Tibial nerve (tissue), 4 donors: ENCODE measurements at regions not wholly inside any gene's neighbourhood (a gene's known extent, or its start where the extent isn't known, plus 50 kb on each side); places are given as distances from the start of the nearest gene placed in this dataset.

Source experiments
- DNase-seq, 2 donors: peaks; one replicate each; pipeline ENCODE4 v3.0.0-alpha.2; 2019; ENCODE audit warnings: low spot score in 2 of 2
- H3K27ac ChIP-seq, 4 donors: fragments of 200-600 bp; sonication (generic) in 3 of 4; one replicate each; pipeline ENCODE4 v1.5.1; 2017 to 2019; ENCODE audit warnings: mild to moderate bottlenecking in 1 of 4
- H3K27me3 ChIP-seq, 2 donors: fragments of 200-600 bp; sonication (generic) in 1 of 2; one replicate each; pipeline versions ENCODE4 v1.5.1 to v1.6.0; 2017 to 2019
- H3K36me3 ChIP-seq, 3 donors: fragments of 200-600 bp; sonication (generic); one replicate each; pipeline ENCODE4 v1.5.1; 2018 to 2019
- H3K4me1 ChIP-seq, 4 donors: fragments of 200-600 bp; sonication (generic) in 3 of 4; one replicate each; pipeline ENCODE4 v1.5.1; 2017 to 2019
- H3K4me3 ChIP-seq, 4 donors: fragments of 200-600 bp; sonication (generic) in 3 of 4; one replicate each; pipeline ENCODE4 v1.5.1; 2017 to 2019; ENCODE audit warnings: mild to moderate bottlenecking in 1 of 4, moderate library complexity in 1 of 4
- H3K9me3 ChIP-seq, 4 donors: fragments of 200-600 bp; sonication (generic) in 3 of 4; one replicate each; pipeline ENCODE4 v1.5.1; 2017 to 2019
- EP300 ChIP-seq, 2 donors: sonication (generic); formaldehyde crosslinking; IDR thresholded peaks; one replicate each; pipeline ENCODE4 v1.6.1; 2017; ENCODE audit warnings: antibody characterized with exemption in 2 of 2, mild to moderate bottlenecking in 1 of 2
- POLR2A ChIP-seq, 2 donors: fragments of 450-650 bp; IDR thresholded peaks; one replicate each; pipeline ENCODE4 v1.6.1; 2017; ENCODE audit warnings: antibody characterized with exemption in 2 of 2, mild to moderate bottlenecking in 2 of 2, moderate library complexity in 2 of 2
- WGBS, 2 donors: methylation state at CpG; one replicate each; pipeline ENCODE4 v1.1.5; 2018; 5-methylcytosine and 5-hydroxymethylcytosine counted together
- TF ChIP-seq, protein P1 (sequence below), 5 experiments: fragments of 200-600 bp in 3 of 5; fragments of 450-650 bp in 2 of 5; sonication (generic) in 3 of 5; IDR thresholded peaks; one replicate each; pipeline ENCODE4 v1.5.1; 2016 to 2019; ENCODE audit warnings: antibody characterized with exemption in 5 of 5, mild to moderate bottlenecking in 3 of 5, moderate library complexity in 2 of 5

DNA sequence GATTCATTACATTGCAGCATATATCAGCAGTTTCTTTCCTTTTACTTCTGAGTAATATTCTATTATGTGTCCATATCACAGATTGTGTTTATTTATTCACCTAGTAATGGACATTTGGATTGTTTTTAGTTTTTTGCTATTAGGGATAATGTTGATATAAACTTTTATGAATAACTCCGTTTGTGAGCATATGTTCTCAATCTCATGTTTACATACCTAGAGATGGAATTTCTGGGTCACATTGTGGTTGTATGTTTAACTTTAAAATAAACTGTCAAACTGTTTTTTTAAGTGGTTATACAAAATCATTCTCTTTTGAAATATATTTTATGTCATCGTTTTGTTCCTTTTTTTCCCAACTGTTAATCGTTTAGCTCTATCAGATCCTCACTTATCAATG is 311.6 kb downstream of the MMUT start:
- Histone ChIP-seq H3K9me3 (no peaks in the 10 kb centered on the region), H3K4me3 (no peak overlapping the region), H3K4me1 (no peaks in the 10 kb centered on the region), H3K27ac (no peak overlapping the region), H3K27me3 (no peaks in the 10 kb centered on the region), H3K36me3 (no peaks in the 10 kb centered on the region)
- TF ChIP-seq, protein P1, sequence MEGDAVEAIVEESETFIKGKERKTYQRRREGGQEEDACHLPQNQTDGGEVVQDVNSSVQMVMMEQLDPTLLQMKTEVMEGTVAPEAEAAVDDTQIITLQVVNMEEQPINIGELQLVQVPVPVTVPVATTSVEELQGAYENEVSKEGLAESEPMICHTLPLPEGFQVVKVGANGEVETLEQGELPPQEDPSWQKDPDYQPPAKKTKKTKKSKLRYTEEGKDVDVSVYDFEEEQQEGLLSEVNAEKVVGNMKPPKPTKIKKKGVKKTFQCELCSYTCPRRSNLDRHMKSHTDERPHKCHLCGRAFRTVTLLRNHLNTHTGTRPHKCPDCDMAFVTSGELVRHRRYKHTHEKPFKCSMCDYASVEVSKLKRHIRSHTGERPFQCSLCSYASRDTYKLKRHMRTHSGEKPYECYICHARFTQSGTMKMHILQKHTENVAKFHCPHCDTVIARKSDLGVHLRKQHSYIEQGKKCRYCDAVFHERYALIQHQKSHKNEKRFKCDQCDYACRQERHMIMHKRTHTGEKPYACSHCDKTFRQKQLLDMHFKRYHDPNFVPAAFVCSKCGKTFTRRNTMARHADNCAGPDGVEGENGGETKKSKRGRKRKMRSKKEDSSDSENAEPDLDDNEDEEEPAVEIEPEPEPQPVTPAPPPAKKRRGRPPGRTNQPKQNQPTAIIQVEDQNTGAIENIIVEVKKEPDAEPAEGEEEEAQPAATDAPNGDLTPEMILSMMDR (IDR thresholded peaks at IDR 0.05), result no peak
- TF ChIP-seq POLR2A (IDR thresholded peaks at IDR 0.05) (no peak), EP300 (IDR thresholded peaks at IDR 0.05) (no peak)
- WGBS, 2 donors, result 50 to 65% methylated on average over 3 of the region's 3 CpGs
- DNase-seq, result no peak

DNA sequence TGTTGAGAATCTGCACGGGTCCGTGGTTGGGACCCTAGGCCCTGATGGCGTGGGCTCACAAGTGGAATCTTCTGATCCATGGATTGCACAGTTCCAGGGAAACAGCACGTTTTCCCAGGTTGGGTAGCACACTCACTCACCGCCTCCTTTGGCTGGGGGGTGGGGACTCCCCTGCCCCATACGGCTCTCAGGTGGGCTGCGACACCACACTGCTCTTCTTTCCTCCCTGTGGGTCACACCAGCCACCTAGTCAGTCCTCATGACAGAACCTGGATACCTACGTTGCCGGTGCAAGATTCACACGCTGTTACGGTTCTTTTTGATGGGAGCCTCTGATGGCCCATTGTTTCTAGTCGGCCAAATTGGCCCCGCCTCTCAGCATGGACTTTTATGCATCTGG is 312.0 kb downstream of the MMUT start:
- DNase-seq, result no peak
- H3K36me3 ChIP-seq, result no peaks in the 10 kb centered on the region
- 88 to 89% methylated on average over 12 to 13 of the region's 13 CpGs for WGBS, 2 donors

DNA sequence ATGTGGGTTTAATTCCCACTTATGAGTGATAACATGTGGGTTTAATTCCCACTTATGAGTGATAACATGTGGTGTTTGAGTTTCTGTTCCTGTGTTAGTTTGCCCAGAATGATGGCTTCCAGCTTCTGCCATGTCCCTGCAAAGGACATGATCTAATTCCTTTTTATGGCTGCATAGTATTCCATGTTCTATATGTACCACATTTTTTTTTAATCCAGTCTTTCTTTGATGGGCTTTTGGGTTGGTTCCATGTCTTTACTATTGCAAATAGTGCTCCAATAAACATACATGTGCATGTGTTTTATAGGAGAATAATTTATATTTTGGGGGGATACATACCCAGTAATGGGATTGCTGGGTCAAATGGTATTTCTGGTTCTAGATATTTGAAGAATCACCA is 317.8 kb downstream of the MMUT start:
- DNase-seq, result no peak

More for the DNA sequence above, 312.0 kb downstream of the MMUT start:
- no peaks in the 10 kb centered on the region for H3K27me3 ChIP-seq
- H3K27ac ChIP-seq, result no peak overlapping the region
- H3K9me3 ChIP-seq, result peaks cover 0 to 3% (median 0%) of the 10 kb centered on the region in 4 donors
- TF ChIP-seq POLR2A (IDR thresholded peaks at IDR 0.05) (no peak), EP300 (IDR thresholded peaks at IDR 0.05) (no peak)
- TF ChIP-seq, protein P1 (IDR thresholded peaks at IDR 0.05), result no peak
- H3K4me3 ChIP-seq, result no peak overlapping the region
- H3K4me1 ChIP-seq, result no peaks in the 10 kb centered on the region

DNA sequence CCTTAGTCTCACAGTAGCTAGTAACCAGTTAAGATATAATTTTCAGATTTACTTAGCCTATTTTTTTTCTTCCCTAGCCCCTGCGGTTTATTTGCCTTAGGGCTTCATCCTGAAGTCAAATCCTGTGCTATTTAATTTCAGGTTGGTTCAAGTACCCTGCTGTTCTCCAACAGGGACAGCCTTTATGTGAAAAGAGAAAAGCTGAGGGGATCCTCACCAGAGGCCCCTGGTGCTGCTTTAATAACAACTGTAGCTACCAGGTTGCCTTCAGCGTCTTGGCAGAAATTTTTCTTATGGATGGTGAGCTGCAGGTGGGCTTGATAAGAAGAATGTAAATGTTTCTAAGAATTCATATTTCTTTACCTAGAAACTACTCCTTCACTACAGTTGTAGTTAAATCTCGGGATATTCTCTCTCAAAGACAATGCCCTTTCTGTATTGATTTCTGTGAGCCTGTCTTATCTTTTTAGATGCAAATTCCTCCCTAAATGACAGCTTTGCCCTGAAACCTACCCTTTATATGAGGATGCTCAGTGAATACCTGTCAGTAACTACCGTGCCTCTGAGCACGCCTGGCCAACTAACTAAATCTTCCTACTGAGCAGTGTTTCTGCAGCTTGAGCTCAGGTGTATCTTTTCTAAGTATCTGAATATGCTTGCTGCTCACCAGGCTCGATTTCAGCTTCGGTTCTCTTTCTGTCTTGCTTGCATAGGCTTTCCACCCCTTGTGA is 320.5 kb downstream of the MMUT start:
- 18 to 29% methylated on average over 7 of the region's 7 CpGs for WGBS, 2 donors
- Histone ChIP-seq H3K4me3 (no peak overlapping the region), H3K27ac (no peak overlapping the region), H3K4me1 (no peaks in the 10 kb centered on the region), H3K27me3 (no peaks in the 10 kb centered on the region), H3K36me3 (no peaks in the 10 kb centered on the region), H3K9me3 (peaks cover 0 to 15% (median 0%) of the 10 kb centered on the region in 4 donors)
- TF ChIP-seq EP300 (IDR thresholded peaks at IDR 0.05), result no peak
- TF ChIP-seq POLR2A (IDR thresholded peaks at IDR 0.05), result no peak
- TF ChIP-seq, protein P1 (IDR thresholded peaks at IDR 0.05), result no peak
- DNase-seq, result no peak

More for the DNA sequence above, 317.8 kb downstream of the MMUT start:
- no peaks in the 10 kb centered on the region for H3K36me3 ChIP-seq
- H3K4me1 ChIP-seq, result no peaks in the 10 kb centered on the region
- TF ChIP-seq, protein P1 (IDR thresholded peaks at IDR 0.05), result no peak
- TF ChIP-seq EP300 (IDR thresholded peaks at IDR 0.05), result no peak
- TF ChIP-seq POLR2A (IDR thresholded peaks at IDR 0.05), result no peak
- H3K4me3 ChIP-seq, result no peak overlapping the region
- H3K27me3 ChIP-seq, result no peaks in the 10 kb centered on the region
- peaks cover 0 to 15% (median 0%) of the 10 kb centered on the region in 4 donors for H3K9me3 ChIP-seq
- H3K27ac ChIP-seq, result no peak overlapping the region

DNA sequence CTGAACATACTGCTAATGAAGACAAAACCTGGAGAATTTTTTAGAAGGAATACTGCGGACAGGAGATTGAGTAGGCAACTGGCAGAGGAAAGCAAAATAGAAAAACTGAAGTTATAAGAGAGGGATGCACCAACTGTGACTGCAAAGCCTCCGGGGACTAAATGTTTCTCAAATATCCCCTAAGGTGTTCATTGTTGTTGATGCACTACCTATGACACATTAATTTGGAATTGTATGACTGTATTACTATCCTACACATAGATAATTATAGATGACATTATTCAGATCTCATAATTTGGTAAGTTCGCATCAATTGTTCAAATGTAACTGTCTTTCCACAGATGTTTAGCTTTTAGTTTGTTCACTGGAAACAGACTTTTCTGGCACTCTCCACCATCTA is 341.1 kb downstream of the MMUT start:
- no peak for TF ChIP-seq EP300 (IDR thresholded peaks at IDR 0.05)
- TF ChIP-seq, protein P1 (IDR thresholded peaks at IDR 0.05), result no peak
- TF ChIP-seq POLR2A (IDR thresholded peaks at IDR 0.05), result no peak
- no peak overlapping the region for H3K4me3 ChIP-seq
- H3K4me1 ChIP-seq, result no peaks in the 10 kb centered on the region
- no peaks in the 10 kb centered on the region for H3K36me3 ChIP-seq
- H3K27ac ChIP-seq, result no peak overlapping the region
- DNase-seq, result no peak
- H3K27me3 ChIP-seq, result no peaks in the 10 kb centered on the region
- 88 to 89% methylated on average over 3 of the region's 3 CpGs for WGBS, 2 donors
- H3K9me3 ChIP-seq, result no peaks in the 10 kb centered on the region
